CD4-positive, alpha-beta T cell treated with Interleukin-12 subunit alpha and Interleukin-12 subunit beta, for 1 hour (primary cell): ENCODE measurements at regions not wholly inside any gene's neighbourhood (a gene's known extent, or its start where the extent isn't known, plus 50 kb on each side); places are given as distances from the start of the nearest gene placed in this dataset.
"Not testable (repeated sequence)": the region's sequence is repeated elsewhere in the genome, so short reads cannot be mapped to it uniquely, and the experiment has no call there.

Source experiments
- DNase-seq: peaks from one replicate; pipeline ENCODE4 v3.0.0-alpha.2; 2020

- no peak for DNase-seq
These were observed 331.2 kb downstream of the PAPSS1 start for GRCh38 chr4:107388736-107389274.

DNA sequence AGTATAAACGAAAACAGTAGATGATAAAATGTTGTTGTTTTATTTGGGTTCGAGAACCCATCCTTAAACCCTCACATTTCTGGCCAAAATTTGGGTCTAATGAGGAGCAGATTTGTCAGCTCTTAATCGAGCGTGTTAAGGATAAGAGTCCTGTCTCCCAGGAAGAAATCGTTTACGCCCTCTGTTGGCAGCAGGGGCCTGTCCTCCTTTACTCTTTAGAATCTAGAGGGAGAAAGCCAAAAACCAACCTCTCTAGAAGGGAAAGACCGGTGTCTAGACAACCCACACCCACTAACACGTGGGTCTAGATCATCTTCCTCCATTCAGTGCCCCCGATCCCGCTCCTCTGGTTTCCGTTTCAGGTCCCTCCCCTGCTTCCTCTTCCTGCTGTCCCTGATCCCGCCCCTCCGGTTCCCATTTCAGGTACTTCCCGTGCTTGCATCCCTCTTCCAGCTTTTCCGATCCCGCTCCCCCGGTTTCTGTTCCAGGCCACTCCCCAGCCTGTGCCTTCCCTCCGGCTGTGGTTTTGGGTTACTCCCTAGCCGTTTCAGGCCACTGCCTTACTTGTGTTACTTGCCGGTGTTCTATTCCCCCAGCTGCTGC, 339.1 kb downstream of the PAPSS1 start:
- DNase-seq = no peak

- DNase-seq = no peak
These were observed 339.8 kb downstream of the PAPSS1 start for GRCh38 chr4:107380190-107380589.

DNA sequence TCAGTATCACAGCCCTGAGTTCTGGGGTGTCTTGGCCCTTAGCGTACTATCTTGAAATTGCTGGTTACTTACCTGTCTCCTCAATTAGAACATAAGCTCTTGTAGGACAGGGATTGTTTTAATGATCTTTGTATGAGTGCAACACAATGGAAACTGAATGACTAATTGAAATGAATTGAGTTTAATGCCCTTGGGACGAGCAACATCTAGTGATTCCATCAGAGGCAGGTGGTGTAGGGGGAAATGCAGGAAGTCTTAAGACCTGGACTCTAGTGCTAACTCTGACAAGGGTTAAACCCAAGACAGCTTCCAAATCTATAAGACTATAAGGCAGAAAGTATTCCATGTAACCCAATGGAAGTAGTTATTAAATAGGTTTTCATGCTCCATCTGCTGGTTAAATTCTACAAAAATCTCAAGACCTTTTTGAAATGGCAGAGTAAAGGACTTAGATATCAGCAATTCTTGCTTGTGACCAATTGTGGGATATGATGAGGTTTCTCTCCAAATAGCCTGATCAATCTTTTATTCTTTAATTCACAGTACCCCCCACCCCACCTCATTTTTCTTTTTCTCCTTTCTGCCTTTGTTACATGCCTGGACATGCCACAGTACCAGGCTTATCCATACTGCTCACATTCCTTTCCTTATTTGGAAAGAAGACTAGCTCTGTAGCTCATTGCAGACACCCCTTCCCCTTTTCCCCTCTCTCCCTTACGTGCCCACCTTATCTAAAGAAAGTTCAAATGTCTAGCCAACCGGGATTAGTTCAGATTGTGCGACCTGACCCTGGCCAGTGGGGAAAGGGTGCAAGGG, 340.8 kb downstream of the PAPSS1 start:
- DNase-seq = no peak

- DNase-seq = no peak
These were observed 340.2 kb upstream of the DKK2 start for GRCh38 chr4:107376293-107376692.

GRCh38 chr4:107366900-107367299, 330.8 kb upstream of the DKK2 start:
- DNase-seq = no peak

- DNase-seq = no peak
These were observed 330.1 kb upstream of the DKK2 start for GRCh38 chr4:107366016-107366735.

DNA sequence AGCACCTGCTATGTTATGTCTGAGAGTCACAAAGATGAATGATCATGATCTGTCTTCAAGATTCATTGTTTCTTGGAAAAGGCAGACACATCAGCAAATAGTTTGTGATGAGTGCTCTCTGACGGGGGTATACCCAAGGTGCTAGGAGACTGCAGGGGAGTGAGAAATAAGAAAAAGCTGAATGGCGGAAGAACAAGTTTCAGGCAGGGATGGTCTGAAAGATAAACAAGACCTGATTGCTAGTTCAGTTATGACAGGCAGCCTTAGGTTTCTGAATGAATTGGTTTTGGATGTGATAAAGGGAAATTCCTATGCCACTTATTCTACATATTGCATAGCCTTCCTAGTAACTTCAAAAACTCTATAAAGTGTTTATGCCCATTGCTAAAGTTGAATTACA, 327.0 kb upstream of the DKK2 start:
- no peak for DNase-seq

DNA sequence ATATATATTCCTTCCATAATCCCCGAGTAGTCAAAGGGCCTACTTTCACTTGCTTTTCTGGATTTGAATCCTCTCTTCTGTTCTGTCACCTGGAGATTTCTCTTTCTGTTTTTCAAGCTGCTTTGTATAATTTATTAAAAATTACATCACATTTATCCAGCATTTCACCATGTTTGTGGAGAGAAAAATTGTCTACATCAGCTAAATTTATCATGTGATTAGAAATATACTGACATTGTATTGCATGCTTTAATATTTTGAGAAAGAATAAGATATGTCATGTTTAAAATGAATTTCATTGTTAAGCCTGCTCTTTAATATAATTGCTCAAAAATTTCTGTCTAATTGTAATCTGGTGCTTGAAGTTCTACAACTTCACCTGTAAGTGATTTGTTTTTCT, 323.1 kb upstream of the DKK2 start:
- DNase-seq = no peak

GRCh38 chr4:107354304-107354703, 318.2 kb upstream of the DKK2 start:
- not testable (repeated sequence) for DNase-seq

DNA sequence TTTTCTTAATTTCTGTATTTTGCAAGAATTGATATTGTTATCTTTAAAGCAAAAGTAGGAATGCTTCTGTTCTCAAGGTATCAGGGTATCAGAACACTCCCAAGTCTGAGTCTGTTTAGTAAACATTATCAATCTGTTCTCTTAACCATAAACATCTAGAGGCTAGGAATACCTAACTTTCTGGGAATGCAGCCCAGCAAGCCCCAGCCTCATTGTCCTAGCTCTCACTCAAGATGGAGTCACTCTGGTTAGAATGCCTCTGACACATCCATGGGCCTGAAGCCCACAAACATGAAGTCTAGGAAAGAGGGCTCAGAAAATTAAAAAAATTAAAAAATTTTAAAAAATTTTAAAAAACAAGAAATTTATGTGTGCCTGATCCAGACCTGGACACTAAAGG, 315.1 kb upstream of the DKK2 start:
- no peak for DNase-seq

- DNase-seq = no peak
These were observed 313.6 kb upstream of the DKK2 start for GRCh38 chr4:107349732-107350131.

- DNase-seq = no peak
These were observed 313.2 kb upstream of the DKK2 start for GRCh38 chr4:107349266-107349665.

GRCh38 chr4:107348188-107349050, 312.3 kb upstream of the DKK2 start:
- DNase-seq = no peak

- no peak for DNase-seq
These were observed 297.4 kb upstream of the DKK2 start for GRCh38 chr4:107333518-107333917.

DNA sequence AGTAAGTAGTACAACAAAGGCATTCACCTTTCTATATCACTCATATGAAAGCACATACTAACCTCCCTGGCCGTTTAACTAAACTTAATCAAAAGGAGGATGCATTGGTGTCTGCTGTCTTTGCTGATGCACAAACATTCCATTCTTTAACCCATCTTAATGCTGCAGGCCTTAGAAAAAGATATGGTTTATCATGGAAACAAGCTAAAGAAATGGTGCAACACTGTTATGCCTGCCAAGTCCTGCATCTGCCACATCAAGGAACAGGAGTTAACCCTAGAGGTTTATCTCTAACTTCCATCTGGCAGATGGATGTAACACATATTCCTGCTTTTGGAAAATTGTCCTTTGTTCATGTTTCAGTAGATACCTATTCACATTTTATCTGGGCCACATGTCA, 296.5 kb upstream of the DKK2 start:
- DNase-seq = not testable (repeated sequence)

GRCh38 chr4:107330916-107331315, 294.8 kb upstream of the DKK2 start:
- no peak for DNase-seq

DNA sequence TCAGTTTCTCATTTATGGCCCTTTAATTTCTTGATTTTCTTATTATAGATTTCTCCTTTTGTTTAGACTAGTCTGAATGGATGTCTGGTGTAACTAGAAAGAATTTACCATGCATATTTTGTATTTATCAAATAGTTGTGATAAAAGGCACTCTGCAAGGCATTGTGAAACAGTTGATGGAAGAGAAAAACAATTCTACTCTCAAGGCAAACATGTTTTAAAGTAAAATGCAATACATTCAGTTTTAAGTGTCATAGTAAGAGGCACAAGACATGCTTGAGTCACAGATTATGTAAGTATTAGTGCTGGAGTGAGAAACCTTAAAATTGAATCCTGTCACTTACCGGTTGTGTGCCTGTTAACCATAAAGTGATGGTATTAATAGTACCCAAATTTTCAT, 283.3 kb upstream of the DKK2 start:
- no peak for DNase-seq

GRCh38 chr4:107318078-107318477, 282.0 kb upstream of the DKK2 start:
- no peak for DNase-seq

DNA sequence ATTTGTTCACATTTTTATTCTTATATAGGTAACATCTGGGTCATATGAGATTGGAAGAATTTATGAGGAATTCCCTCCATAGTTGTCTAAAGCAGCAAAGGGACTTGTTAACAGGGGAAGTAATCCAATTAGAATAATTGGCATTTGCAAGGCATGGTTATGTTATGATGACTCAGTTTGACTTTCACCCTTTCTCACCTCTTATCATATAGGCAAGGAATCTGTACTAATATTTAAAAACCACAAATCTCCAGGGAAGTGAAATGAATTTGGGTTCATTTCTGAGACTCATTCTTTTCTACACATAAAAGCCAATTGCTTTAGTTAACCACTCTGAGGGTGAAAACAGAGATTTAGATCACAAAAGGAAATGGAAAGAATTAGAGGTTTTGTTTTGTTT, 281.5 kb upstream of the DKK2 start:
- DNase-seq = no peak

DNA sequence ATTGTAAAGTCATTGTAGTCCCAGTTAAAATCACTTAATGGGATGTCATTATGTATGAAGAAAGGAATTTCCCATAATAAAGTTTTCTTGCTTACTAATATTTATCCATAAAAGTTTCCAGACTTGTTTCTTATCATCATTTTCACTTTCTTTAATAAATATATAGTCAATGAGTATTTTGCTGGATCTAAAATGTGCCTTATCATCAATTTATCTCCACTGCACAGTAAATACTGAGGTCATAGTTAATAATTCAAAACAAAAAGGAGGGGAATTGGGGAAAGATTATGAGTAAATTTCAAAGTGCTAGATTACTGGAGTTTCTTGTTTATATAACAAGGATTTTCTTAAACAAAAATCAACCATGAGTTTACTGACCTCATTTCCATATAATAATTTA, 279.5 kb upstream of the DKK2 start:
- no peak for DNase-seq

DNA sequence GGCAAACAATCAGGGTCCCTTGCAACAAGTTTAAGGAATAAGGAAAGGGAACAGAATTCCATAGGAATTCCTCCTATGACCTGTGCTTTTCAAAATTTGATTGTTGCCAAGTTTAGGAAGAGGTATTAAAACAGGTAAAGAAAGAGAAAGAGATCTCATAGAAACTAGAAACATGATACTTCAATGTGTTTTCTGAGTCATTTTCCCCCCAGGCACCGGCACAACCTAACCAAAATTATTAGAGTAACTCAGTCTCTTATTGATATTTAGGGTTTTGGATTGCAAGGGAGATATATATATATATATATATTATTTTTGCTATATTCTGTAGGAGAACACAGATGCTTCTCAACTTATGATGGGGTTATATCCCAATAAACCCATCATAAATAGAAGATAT, 278.0 kb upstream of the DKK2 start:
- no peak for DNase-seq

DNA sequence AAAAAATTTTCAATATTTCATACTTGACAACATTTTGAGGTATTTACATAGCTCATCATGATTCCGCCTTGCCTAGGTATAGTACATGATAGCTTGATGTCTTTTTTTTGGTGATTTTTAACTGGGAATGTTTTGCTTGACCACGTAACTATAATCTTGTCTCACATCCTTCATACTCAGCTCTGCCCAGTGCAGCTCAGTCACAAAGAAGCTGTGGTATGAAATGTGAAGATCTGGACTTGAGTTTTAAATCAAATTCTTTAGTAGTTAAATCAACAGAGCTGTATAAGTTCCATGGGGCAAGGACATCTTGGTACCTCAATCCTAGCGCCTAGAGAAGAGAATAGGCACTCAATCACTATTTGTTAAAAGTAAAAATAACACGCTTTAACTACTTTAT, 276.3 kb upstream of the DKK2 start:
- DNase-seq = no peak
